SJSA1 (cell line): ENCODE measurements at regions not wholly inside any gene's neighbourhood (a gene's known extent, or its start where the extent isn't known, plus 50 kb on each side); places are given as distances from the start of the nearest gene placed in this dataset.

Experiments used
- DNase-seq, 2 experiments: peaks; one replicate each; pipeline ENCODE4 v3.0.0-alpha.2; 2015 to 2020; ENCODE audit warnings: low spot score in 2 of 2, low read depth in 1 of 2
- H3K27ac ChIP-seq: fragments of 250-450 bp; sonication (Bioruptor Pico); 2 replicates; pipeline ENCODE4 v1.5.1; 2020; ENCODE audit warnings: mild to moderate bottlenecking, moderate library complexity
- H3K27me3 ChIP-seq: fragments of 250-450 bp; sonication (Bioruptor Pico); replicated peaks from 2 replicates; pipeline ENCODE4 v1.5.1; 2020; ENCODE audit warnings: mild to moderate bottlenecking, moderate library complexity
- H3K36me3 ChIP-seq: fragments of 250-450 bp; sonication (Bioruptor Pico); 2 replicates; pipeline ENCODE4 v1.5.1; 2020; ENCODE audit warnings: mild to moderate bottlenecking
- H3K4me1 ChIP-seq: fragments of 250-450 bp; sonication (Bioruptor Pico); replicated peaks from 2 replicates; pipeline ENCODE4 v1.6.1; 2021; ENCODE audit warnings: mild to moderate bottlenecking
- H3K4me3 ChIP-seq: fragments of 250-450 bp; sonication (Bioruptor Pico); 2 replicates; pipeline ENCODE4 v1.5.1; 2020; ENCODE audit warnings: mild to moderate bottlenecking
- H3K9me3 ChIP-seq: fragments of 250-450 bp; sonication (Bioruptor Pico); replicated peaks from 2 replicates; pipeline ENCODE4 v1.5.1; 2020; ENCODE audit warnings: mild to moderate bottlenecking

DNA sequence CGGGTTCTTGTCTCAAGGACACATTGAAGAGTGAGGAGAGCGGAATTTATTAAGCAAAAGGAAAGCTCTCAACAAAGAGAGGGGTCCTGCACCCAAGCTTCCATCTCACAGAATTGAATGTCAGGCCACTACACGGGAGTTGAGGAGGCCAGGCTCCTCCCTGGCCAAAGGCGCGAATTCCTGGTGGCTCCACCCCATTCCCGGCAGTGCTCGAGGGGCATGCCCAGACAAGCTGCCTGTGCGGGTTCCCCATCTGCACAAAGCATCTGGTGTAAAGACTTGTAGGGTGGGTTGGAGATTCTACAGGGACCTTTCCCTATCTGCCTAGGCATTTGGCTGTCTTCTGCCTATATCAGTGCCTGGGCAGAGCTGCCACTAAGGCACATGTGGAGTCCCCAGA lies 648.5 kb upstream of the PKN2 start:
- H3K27me3 ChIP-seq: no peaks in the 10 kb centered on the region
- H3K4me1 ChIP-seq: no peaks in the 10 kb centered on the region
- H3K9me3 ChIP-seq: peaks cover 5% of the 10 kb centered on the region; the same call in 1 of the 2 replicates
- H3K27ac ChIP-seq: no peak overlapping the region
- DNase-seq: no peak
- H3K36me3 ChIP-seq: no peaks in the 10 kb centered on the region
- no peak overlapping the region for H3K4me3 ChIP-seq

DNA sequence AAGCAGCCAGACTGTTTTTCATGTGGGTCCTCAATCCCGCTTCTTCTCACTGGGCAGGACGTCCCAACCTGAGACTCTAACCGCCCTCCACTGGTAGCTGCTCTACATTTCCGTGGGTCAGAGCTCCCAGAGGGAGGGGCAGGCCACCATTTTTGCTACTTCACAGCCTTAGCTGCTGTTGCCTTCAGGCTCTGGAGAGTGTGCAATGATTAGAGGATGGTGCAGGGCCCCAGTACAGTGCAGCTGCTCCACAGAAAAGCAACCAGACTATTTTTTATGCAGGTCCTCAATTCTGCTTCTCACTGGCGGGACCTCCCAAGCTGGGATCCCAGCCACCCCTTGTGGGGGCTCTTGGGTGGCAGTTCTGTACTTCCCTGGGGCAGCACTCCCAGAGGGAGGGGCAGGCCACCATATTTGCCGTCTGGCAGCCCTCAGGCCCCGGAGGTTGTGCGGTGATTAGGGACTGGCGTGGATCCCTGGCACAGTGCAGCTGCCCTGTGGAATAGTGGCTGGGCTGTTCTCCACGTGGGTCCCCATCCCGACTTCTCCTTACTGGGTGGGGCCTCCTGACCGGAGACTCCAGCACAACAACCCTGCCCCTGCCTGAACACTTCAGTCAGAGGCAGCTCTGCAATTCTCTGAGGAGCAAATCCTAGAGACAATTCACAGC lies 647.6 kb upstream of the PKN2 start:
- Histone ChIP-seq H3K27ac (no peak overlapping the region), H3K9me3 (peaks cover 5% of the 10 kb centered on the region; the same call in 1 of the 2 replicates), H3K4me1 (no peaks in the 10 kb centered on the region), H3K27me3 (no peaks in the 10 kb centered on the region), H3K36me3 (no peaks in the 10 kb centered on the region), H3K4me3 (no peak overlapping the region)
- no peak for DNase-seq

DNA sequence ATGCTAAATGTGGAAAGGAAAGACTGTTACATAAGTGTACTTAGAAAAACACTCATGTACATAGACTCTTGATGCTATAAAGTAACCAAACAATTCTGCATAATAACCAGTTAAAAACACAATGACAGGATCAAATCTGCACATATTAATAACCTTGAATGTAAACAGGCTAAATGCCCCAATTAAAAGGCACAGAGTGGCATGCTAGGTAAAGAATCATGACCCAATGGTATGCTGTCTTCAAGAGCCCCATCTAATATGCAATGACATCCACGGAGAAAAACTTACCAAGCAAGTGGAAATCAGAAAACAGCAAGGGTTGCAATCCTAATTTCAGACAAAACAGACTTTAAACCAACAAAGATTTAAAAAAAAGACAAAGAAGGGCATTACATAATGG lies 644.8 kb upstream of the PKN2 start:
- H3K4me3 ChIP-seq: no peak overlapping the region
- no peaks in the 10 kb centered on the region for H3K36me3 ChIP-seq
- DNase-seq: no peak
- H3K4me1 ChIP-seq: no peaks in the 10 kb centered on the region
- no peak overlapping the region for H3K27ac ChIP-seq
- H3K9me3 ChIP-seq: peaks cover 5% of the 10 kb centered on the region; the same call in 1 of the 2 replicates
- H3K27me3 ChIP-seq: no peaks in the 10 kb centered on the region

DNA sequence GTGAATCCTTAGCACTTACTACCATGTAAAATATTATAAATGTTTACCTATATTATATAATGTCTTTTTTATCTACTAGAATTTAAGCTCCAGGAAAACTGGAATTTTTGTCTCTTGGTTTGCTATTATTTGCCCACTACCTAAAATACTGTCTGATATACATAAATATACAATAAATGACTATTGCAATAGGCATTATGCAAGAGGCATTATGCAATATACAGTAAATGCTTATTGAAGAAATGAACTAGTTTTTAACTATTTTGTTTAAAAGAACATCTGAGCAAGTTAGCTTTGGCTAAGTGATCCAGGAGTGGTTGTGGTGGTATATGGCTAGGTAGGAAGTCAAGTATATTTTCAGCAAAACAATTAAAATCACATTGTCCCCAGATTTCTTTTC lies 640.2 kb upstream of the PKN2 start:
- Histone ChIP-seq H3K4me3 (no peak overlapping the region), H3K27me3 (no peaks in the 10 kb centered on the region), H3K4me1 (no peaks in the 10 kb centered on the region), H3K9me3 (peaks cover 5% of the 10 kb centered on the region; the same call in 1 of the 2 replicates), H3K36me3 (no peaks in the 10 kb centered on the region), H3K27ac (no peak overlapping the region)
- no peak for DNase-seq

DNA sequence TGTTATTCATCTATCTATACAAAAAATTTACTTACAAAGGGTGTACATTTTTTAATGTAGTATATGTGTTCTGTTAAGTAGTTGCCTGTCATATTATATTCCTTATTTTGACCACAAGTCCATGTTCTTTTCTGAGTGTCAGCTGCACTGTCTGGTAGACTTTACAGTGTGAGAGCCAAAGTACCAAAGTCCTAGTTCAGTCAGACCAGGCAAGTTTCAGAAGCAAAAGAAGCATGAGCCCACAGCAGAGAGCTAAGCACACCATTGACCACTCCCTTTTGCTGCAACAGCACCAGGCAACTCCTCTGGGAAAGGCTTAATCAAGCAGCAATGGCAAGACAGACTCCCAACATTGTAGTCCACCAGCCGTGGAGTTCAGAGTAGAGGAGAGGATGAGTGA lies 631.9 kb upstream of the PKN2 start:
- no peak for DNase-seq
- H3K4me1 ChIP-seq: no peaks in the 10 kb centered on the region

DNA sequence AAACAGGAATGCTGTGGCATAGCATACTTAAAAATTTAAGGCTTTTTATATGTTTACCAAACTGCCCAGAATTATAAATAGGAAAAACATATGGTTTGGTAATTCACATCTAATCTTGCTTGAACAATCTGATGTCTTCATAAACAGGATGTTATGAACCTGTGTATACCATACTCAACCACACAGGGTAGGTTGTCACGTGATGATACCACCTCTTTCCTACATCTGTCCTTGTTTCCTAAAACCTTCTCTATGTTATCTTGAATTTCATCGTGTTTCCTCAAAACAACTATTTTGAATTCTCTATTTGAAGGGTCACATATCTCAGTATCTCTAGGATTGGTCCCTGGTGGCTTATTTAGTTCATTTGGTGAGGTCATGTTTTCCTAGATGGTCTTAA lies 631.0 kb upstream of the PKN2 start:
- Histone ChIP-seq H3K27me3 (no peaks in the 10 kb centered on the region), H3K36me3 (no peaks in the 10 kb centered on the region), H3K4me1 (no peaks in the 10 kb centered on the region), H3K27ac (no peak overlapping the region), H3K4me3 (no peak overlapping the region), H3K9me3 (no peaks in the 10 kb centered on the region)
- DNase-seq: no peak

More for the DNA sequence above, 631.9 kb upstream of the PKN2 start:
- H3K27me3 ChIP-seq: no peaks in the 10 kb centered on the region
- H3K27ac ChIP-seq: no peak overlapping the region
- H3K36me3 ChIP-seq: no peaks in the 10 kb centered on the region
- no peak overlapping the region for H3K4me3 ChIP-seq
- no peaks in the 10 kb centered on the region for H3K9me3 ChIP-seq

DNA sequence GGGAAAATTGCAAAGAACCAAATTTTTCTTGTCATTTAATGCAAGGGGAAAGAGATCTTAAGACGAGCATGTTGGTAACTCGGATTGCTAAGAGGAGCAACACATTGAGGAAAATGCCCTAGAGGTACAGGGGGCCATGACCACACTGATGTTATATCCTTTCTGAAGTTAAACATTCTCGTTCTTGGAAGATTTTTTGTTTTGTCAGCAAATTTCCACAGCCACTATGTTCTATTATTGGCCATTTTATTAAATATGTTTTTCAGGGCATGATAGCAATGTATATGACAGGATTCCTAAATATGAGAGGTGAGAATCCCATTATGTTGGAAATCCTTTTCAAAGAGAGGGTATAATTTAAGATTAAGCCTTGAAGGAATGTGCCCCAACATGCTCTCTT lies 627.2 kb upstream of the PKN2 start:
- Histone ChIP-seq H3K36me3 (no peaks in the 10 kb centered on the region), H3K27me3 (no peaks in the 10 kb centered on the region), H3K9me3 (no peaks in the 10 kb centered on the region), H3K4me3 (no peak overlapping the region), H3K27ac (no peak overlapping the region), H3K4me1 (peaks cover 3% of the 10 kb centered on the region; the same call in 1 of the 2 replicates)
- DNase-seq: no peak

DNA sequence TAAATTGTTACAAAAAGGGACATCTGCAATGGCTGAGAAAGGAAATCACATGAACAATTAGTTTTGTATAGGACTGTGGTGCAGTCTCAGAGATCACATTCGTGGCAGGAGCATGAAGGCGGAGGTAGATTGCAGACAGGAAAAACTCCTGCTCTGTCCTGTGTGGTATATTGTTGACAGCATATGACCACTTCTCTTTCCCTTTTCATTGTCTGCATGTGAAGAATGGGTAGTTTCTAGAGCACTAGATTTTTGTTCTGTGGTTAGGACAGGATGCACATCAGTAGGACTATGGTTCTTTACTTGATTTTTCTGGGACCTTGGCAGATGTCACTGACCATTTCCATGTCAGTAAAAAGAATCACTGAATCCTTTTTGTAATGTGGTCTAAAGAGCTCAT lies 625.9 kb upstream of the PKN2 start:
- no peak overlapping the region for H3K27ac ChIP-seq
- no peak for DNase-seq
- no peaks in the 10 kb centered on the region for H3K9me3 ChIP-seq
- no peak overlapping the region for H3K4me3 ChIP-seq
- no peaks in the 10 kb centered on the region for H3K27me3 ChIP-seq
- H3K4me1 ChIP-seq: peaks cover 6% of the 10 kb centered on the region; the same call in 1 of the 2 replicates
- no peaks in the 10 kb centered on the region for H3K36me3 ChIP-seq

DNA sequence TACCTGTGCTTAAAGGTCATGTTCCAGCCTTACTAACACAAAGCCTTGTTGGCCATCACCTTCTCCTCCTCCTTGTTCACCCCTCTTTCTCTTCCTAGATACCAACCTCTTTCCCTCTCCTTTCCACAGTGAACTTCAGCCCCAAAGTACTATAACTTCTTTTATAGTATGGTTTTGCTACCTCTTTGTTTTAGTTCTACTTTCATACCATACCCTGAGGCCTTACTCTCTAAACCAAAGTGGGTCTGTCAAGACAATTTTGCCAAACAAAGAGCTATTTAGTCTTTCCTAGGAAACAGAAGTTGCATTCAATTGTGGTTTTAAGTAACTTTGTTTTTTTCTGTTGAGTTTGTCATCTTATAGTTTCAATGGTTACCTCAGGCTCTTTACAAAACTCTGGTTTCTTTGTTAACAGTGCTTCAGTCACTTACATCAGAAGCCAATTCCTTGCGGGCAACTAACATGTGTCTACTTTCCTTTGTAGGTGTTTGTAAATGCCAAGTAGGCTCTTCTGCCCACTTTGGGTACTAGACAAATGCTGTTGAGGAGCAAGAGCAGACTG lies 623.9 kb upstream of the PKN2 start:
- Histone ChIP-seq H3K4me3 (no peak overlapping the region), H3K4me1 (peaks cover 6% of the 10 kb centered on the region; the same call in 1 of the 2 replicates), H3K27me3 (no peaks in the 10 kb centered on the region), H3K27ac (no peak overlapping the region), H3K9me3 (no peaks in the 10 kb centered on the region), H3K36me3 (no peaks in the 10 kb centered on the region)
- no peak for DNase-seq

DNA sequence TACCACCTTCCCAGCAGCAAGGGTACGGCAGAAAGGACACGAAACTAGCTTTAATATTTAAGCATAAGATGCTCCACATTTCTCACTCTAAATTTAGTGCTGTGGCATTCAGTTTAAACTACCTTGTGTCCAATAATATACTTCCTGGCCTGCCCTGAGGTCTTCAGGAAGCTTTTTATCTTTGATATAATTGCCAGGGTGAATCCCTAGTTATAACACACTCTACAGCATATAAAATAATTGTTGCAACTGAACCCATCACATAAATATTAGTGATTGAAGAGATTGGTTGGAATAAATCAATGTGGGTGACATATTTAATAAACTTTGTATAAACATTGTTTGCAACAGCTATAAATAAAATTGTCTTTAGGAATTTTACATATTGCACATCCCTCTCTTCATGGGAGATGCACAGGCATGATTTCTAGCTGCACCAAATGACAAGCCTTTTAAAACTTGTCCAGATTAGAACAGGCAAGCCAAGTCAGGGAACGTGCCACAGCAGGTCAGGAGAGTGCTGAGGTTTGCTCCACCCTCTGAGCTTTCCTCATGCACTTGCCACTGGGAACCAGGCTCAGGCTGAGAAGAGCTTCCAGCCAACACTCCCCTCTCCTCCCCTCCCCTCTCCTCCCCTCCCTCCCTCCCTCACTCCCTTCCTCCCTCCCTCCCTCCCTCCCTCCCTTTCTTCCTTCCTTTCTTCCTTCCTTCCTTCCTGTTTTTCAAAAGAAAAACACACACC lies 623.2 kb upstream of the PKN2 start:
- no peak for DNase-seq
- Histone ChIP-seq H3K27ac (no peak overlapping the region), H3K4me3 (no peak overlapping the region), H3K27me3 (no peaks in the 10 kb centered on the region), H3K36me3 (no peaks in the 10 kb centered on the region), H3K9me3 (no peaks in the 10 kb centered on the region), H3K4me1 (peaks cover 6% of the 10 kb centered on the region; the same call in 1 of the 2 replicates)

DNA sequence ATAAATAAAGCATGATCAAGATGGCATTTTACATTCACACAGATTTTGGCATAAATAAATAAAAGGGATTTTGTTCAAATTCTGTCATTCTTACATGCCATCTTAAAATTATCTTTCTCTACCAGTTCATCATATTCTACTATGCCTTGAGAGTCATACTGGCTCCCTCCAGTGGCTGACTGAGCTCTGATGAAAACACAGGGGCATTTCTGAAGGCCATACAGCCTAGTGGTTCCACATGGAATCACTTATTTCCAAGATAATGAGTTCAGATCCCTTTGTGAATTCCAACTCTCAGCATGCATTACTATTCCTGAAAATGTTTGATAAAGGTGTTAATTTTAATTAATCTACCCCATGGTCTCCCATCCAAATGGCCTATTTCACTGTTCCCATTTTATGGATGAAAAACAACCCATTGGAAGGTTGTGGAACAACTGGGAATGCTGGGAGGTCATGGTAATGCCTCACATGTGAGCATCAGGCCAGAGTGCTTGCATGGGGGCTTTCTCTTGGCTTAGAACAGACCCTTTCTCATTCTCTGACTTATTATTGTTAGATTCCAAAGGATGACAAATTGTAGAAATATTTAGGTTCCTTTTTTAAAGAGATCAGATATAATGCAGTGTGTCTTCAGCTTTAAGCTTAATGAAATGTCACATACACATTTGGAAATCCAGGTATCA lies 622.4 kb upstream of the PKN2 start:
- no peaks in the 10 kb centered on the region for H3K9me3 ChIP-seq
- no peaks in the 10 kb centered on the region for H3K27me3 ChIP-seq
- no peak overlapping the region for H3K4me3 ChIP-seq
- H3K36me3 ChIP-seq: no peaks in the 10 kb centered on the region
- no peak overlapping the region for H3K27ac ChIP-seq
- peaks cover 6% of the 10 kb centered on the region; the same call in 1 of the 2 replicates for H3K4me1 ChIP-seq
- peak in 1 of 2 experiments; percentile 25 for DNase-seq

DNA sequence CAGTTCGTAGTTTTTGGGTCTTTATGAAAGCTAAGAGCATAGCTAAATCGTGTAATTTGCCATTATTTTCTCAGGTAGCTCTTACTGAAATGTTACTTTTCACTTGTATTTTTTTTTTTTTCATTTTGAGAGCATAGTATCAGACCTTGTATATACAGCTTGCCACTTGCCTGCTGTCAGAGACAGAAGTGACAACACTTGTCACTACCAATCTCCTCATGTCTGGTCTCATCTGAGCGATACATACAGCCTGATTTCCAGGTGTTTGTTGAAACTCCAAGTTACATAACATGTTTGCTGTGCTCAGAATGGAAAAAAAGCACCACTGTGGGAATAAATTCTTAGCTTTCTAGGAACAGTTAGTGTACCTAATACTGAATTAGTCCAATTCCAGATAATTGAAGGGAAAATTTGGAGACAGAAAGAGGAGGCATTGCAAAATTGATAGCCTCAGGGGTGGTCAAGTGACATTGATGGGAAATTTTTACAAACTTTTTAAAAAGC lies 621.4 kb upstream of the PKN2 start:
- no peak overlapping the region for H3K27ac ChIP-seq
- DNase-seq: no peak
- no peaks in the 10 kb centered on the region for H3K9me3 ChIP-seq
- H3K4me1 ChIP-seq: peaks cover 6% of the 10 kb centered on the region; the same call in 1 of the 2 replicates
- H3K27me3 ChIP-seq: no peaks in the 10 kb centered on the region
- no peaks in the 10 kb centered on the region for H3K36me3 ChIP-seq
- no peak overlapping the region for H3K4me3 ChIP-seq

DNA sequence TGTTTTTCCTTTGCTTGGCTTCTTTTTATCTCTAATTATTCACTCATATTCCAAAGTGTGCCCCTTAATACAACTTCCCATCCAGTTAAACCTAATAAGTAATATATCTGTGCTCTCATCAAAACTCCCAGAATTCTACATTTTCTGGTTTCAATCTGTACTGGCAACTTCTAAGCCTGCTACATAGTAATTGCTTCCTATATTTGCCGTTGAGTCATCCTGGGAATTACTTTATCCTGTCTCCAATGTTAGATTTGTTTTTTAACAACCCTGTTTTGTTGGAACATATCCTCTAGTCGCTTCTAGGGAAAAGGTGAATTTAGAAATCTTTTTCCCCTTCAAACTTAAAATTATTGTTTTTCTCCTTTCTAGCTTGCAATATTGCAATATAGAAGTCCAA lies 620.5 kb upstream of the PKN2 start:
- Histone ChIP-seq H3K9me3 (no peaks in the 10 kb centered on the region), H3K4me3 (no peak overlapping the region), H3K4me1 (peaks cover 6% of the 10 kb centered on the region; the same call in 1 of the 2 replicates), H3K36me3 (no peaks in the 10 kb centered on the region), H3K27me3 (no peaks in the 10 kb centered on the region), H3K27ac (no peak overlapping the region)
- DNase-seq: no peak
